ENCODE measurements at regions not wholly inside any gene's neighbourhood (a gene's known extent, or its start where the extent isn't known, plus 50 kb on each side); places are given as distances from the start of the nearest gene placed in this dataset.
"Not testable (repeated sequence)": the region's sequence is repeated elsewhere in the genome, so short reads cannot be mapped to it uniquely, and the experiment has no call there.

DNA sequence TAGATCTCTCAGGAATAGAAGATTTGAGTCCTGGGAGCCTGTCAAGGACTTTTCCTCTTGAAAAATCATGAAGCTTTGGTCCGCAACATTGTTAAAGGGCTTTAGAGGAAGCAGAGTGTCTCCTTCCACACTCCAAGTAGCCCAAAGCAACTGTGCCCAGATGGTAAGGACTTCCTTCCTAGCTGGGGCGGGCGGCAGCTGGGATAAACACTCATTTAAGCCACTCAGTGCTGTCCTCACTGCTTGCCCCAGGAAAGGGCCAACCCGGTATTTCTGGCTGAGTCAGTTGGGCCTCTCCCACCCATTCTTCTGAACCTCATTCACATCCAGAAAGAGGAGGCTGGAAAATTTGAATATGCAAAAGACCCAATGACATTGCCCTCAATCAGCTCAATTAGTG is 144.3 kb downstream of the CHIC2 start:
- no peak for DNase-seq

DNA sequence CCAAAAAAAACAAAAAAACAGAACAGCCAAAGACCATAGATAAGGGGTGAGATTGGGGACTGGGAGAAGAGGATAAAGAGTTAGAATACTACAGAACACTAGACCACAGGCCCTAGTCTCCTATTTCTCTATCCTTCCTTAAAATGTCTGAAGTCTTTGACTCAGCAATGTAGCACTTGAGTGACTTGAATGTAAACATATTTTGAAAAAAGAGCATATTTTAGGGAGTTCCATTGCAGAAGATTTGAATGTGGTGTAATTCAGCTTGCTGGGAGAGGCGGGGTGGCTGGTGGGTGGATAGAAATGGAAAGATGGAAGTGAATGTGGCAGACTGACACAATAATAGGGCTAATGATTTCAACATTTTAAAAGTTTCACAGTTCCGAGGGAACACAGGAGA is 144.9 kb downstream of the CHIC2 start:
- no peak for DNase-seq

GRCh38 chr4:53917729-53918128 is 146.7 kb downstream of the CHIC2 start:
- no peak for DNase-seq

DNA sequence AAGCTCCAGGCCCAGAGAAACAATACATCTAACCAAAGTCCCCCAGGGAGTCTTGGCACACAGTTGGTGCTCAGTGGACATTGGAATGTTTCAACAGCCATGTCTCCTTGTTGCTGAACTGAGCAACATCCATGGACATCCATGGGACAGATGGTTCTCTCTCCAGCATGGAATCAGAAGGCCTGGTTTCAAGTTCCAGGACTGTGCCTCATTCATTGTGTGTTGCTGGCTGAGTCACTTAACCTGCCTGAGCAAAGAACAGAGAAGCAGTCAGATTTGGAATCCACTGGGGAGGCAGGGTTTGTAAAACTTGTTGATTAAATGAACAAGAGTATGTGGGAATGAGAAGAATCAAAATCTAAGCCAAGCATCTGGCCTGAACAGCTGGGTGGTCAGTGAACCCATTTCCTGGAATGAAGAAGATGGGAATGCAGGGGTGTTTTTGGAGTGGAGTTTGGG is 147.9 kb downstream of the CHIC2 start:
- peak; percentile 31 for DNase-seq

- DNase-seq, result peak; percentile 74
These were observed 149.9 kb downstream of the CHIC2 start for GRCh38 chr4:53914313-53915016.

DNA sequence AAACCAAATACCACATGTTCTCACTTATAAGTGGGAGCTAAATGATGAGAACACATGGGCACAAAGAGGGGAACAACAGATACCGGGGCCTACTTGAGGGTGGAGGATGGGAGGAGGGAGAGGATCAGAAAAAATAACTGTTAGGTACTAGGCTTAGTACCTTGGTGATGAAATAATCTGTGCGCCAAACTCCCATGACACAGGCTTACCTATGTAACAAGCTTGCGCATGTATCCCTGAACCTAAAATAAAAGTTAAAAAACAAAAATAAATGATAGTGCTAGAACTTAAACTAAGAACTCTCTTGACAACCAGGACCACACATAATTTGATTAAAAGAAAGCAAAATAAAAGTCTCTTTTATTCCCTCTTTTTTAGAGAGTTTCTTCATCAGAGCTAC is 150.6 kb downstream of the CHIC2 start:
- DNase-seq, result no peak

GRCh38 chr4:53912766-53913497 is 151.5 kb downstream of the CHIC2 start:
- no peak for DNase-seq

DNA sequence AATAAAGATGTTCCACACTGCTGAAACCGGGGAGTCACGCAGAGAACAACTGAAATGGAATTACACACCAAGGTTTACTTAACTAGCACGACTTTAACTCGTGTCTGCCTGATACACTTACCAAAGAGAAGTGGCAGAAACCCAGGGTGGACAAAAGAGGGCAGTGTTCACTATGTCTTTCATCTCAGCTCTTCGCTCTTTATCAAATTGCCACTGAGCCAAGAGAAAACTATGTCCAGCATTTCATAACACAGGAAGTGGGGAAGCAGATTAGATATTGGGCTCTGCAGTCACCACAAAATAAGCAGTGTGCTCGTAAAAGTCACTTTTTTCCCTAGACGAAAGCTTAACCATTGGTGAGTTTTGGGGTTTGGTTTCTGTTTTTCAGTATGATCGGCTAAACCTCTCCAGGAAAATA is 155.7 kb downstream of the CHIC2 start:
- DNase-seq, result peak; percentile 91

DNA sequence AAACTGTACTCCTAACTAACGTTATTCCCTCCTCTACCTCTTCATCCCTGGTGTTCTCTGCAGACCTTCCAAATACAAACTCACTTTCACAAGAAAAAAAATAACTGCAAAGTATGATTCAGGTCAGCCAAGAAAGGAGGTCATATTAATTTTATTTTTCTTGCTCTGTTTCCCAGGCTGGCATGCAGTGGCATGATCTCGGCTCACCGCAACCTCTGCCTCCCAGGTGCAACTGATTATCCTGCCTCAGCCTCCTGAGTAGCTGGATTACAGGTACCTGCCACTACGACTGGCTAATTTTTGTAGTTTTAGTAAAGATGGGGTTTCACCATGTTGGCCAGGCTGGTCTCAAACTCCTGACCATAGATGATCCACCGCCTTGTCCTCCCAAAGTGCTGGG is 156.6 kb downstream of the CHIC2 start:
- DNase-seq, result no peak

GRCh38 chr4:53906606-53907190 is 157.7 kb downstream of the CHIC2 start:
- no peak for DNase-seq

DNA sequence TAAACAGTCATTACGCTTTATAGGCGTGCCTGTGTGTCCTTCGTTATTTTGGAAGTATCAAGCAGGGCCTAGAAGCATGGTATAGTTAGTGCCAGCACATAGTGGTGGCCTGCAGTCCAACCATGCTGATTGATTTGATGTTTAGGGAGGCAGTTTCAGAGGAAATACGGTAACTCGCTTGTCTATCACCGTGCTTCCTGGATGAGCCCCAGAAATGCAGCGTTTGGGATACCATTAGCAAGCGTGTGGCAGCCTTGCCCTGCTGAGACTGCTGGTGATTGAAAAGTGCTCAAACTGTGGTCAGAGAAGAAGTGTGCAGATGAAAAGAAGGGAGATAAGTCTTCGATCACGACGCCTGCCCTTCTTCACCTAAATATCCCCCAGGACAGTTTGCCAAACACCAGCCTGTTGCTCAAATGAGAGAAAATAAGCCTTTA is 158.4 kb downstream of the CHIC2 start:
- DNase-seq, result peak; percentile 69

- no peak for DNase-seq
These were observed 159.0 kb downstream of the CHIC2 start for GRCh38 chr4:53905276-53905940.

- DNase-seq, result no peak
These were observed 161.6 kb downstream of the CHIC2 start for GRCh38 chr4:53902786-53903185.

DNA sequence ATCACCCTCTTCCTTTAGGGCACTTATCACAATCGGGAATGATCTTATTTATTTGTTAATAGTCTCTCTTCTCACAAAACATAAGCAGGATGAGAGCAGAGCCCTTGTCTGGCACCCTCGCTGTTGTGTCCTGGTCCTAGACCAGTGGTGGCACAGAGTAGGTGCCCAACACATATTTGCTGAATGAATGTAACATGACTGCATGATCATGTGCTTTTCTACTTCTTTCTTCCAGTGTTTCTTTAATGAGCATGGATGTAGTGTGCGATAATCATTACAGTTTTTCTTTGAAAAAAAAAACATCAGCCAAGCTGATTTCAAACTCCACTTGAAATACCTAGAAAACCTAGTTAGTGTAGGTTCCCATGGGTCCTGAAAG is 164.1 kb downstream of the CHIC2 start:
- DNase-seq, result no peak

GRCh38 chr4:53899586-53900270 is 164.7 kb downstream of the CHIC2 start:
- no peak for DNase-seq

DNA sequence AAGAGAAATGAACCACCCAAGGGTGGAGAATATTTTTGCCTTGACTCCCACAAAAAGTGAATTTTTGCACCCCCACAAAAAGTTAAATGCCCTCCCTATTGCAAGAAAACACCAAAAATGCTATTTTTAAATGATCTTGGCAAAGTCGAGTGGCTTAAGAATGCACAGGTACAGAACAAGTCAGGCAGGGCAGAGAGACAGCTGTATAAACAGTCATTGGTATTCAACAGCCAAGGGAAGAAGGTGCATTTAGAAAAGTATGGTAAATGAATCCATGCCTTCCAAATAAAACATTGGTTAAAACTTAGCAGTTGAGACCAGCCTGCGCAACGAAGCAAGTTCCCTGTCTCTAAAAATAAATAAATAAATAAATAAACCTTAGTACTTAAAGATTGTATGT is 169.3 kb downstream of the CHIC2 start:
- no peak for DNase-seq

DNA sequence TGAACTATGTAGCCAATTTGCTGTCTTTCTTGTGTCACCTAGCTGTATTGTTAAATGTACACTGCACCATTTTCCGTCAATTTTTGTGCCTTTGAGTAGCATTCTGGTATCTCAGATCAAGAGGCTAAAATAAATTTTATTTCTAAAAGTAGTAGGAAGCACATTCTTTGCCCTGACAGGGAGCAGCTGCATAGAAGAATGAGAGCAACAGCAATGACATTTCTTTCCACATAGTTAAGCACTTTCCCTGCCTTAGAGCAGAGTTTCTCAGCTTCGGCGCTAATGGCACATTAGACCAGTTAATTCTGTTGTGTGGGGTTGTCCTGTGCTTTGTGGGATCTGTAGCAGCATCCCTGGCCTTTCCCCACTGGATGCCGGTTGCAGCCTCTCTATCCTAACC is 173.9 kb downstream of the CHIC2 start:
- no peak for DNase-seq

GRCh38 chr4:53889326-53890055 is 174.9 kb downstream of the CHIC2 start:
- no peak for DNase-seq

GRCh38 chr4:53886090-53886489 is 178.3 kb downstream of the CHIC2 start:
- DNase-seq, result no peak

GRCh38 chr4:53885668-53886067 is 178.7 kb downstream of the CHIC2 start:
- DNase-seq, result no peak

DNA sequence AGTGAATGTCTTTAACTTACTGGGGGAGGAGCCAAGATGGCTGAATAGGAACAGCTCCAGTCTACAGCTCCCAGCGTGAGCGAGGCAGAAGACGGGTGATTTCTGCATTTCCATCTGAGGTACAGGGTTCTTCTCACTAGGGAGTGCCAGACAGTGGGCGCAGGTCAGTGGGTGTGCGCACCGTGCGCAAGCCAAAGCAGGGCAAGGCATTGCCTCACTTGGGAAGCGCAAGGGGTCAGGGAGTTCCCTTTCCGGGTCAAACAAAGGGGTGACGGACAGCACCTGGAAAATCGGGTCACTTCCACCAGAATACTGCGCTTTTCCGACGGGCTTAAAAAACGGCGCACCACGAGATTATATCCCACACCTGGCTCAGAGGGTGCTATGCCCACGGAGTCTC is 187.3 kb downstream of the CHIC2 start:
- not testable (repeated sequence) for DNase-seq

DNA sequence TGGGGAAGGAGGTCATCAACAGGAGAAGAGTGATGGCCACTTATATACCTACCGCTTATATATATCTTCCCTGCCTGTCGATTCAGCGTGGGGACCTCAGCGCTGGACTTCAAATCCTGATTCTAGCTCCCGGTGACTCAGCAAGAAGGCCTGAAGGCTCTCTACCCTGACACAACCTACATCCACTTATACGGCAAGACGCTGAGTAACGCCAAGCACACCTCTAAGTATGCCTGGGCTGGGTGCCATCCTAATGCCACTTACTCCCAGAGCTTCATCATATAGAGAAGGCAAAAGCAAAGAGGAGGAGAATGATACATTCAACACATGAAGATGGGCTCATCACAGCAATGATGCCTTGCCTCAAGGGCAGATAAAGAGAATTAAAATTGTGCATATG is 198.3 kb downstream of the CHIC2 start:
- DNase-seq, result no peak

Measured in EL (cell line).